GM21619 (cell line): ENCODE measurements at regions not wholly inside any gene's neighbourhood (a gene's known extent, or its start where the extent isn't known, plus 50 kb on each side); places are given as distances from the start of the nearest gene placed in this dataset.
"Not testable (repeated sequence)": the region's sequence is repeated elsewhere in the genome, so short reads cannot be mapped to it uniquely, and the experiment has no call there.

Source experiments
- ATAC-seq: cut with Tn5 transposase; IDR thresholded peaks from one replicate; pipeline ENCODE4 v1.9.1; 2021; ENCODE audit not compliant: unreplicated experiment

GRCh38 chrX:150232222-150232621 is 130.9 kb upstream of the MAMLD1 start:
- not testable (repeated sequence) for ATAC-seq

GRCh38 chrX:150234126-150234525 is 129.0 kb upstream of the MAMLD1 start:
- ATAC-seq: no peak

GRCh38 chrX:150236327-150236726 is 126.8 kb upstream of the MAMLD1 start:
- no peak for ATAC-seq

DNA sequence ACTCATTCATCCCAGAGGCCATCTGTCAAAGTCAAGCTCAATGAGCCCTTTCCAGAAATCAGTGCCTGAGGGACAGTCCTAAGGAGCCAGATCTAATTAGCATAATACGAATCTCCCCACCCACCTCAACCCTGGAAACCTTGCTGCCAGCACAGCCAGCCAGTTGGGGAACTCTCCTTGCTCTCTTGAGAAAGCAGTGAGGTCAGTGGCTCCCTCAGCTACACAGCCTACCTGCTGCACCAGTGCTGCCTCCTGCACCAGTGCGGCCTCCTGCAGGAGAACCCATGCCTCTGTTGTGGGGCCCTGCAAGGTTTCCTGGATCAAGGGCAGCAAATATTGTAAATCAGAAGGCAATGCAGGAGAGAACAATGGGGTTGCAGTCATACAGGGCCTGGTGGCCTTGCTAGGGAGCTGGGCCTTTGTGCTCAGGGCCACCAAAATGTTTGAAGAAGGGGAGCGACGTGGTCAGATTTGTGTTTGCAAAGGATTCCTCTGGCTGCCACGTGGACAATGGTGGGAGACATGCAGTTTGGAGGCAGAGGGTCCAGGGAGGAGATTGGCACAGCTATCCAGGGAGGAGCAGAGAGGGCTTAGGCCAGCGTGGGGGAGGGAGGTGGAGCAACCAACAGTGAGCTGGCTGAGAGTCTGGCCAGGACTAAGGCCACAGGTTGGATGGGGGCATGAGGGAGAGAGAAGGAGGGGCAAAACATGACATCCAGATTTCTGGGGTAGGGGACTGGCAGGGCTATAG is 124.3 kb upstream of the MAMLD1 start:
- no peak for ATAC-seq

GRCh38 chrX:150239946-150240642 is 123.0 kb upstream of the MAMLD1 start:
- ATAC-seq: no peak

DNA sequence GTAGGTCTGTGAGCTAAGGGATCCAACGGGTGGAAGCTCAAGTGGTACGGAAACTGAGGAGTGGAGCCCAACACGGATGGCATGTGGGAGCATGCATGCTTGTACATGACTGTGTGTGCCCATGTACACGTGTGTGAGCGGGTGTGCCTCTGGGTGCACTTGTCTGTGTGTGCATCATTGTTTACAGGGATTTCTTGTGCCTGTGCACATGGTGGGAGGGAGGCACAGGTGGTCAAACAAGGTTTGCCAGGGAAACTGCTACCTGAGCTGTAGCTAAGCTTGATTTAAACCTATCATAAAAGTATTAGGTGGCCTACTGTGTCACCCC is 122.5 kb upstream of the MAMLD1 start:
- ATAC-seq: no peak

DNA sequence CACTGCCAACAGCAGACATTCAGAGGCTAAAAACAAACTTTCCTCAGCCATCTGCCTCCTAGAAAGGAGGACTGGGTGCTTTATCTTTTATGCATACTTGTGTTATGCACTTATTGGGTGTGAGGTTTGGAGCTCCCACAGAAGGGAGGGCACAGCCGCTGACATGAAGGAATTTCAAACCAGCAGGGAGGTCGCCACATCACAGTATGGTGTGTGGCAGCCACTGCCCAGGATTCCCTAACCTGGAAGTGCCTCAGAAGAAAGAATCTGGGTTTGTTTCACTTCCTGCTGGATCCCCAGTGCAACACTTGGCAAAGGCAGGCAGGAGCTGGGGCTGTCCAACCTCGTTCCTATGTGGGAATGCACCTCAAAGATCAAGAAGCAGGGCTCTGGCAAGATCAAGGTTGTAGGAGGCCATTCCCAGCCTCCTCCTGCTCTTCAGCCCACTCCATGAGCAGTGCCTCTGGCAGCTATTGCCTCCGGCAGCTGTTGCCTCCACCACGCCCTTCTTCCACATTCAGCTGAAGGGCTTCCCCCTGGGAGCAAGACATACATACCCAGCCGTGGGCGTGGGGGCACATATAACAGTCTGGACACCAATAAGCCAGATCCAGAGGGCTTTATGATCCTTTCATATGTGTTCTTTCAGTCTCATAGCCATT is 109.0 kb upstream of the MAMLD1 start:
- ATAC-seq: no peak

DNA sequence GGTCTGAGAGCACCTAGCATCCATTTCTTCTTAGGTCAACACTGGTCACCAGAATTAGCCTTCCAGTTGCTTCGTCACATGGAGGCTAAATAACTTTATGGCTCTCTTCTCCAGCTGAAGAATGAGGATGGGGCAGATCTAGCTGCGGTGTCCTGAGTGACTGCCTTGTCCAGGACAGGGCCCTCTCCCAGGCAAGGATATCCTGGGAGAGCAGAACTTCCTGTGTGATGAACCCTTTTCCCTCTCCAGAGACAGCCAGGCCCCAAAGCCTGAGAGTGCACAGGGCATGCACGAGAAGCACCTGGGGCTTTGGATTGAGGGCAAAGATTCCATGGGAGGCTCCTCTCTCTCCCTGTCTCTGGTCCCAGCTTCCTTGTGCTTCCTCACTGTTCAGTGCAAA is 108.2 kb upstream of the MAMLD1 start:
- ATAC-seq: no peak

GRCh38 chrX:150255441-150256296 is 107.4 kb upstream of the MAMLD1 start:
- ATAC-seq: no peak

- ATAC-seq: no peak
These were observed 106.8 kb upstream of the MAMLD1 start for GRCh38 chrX:150256297-150256650.

DNA sequence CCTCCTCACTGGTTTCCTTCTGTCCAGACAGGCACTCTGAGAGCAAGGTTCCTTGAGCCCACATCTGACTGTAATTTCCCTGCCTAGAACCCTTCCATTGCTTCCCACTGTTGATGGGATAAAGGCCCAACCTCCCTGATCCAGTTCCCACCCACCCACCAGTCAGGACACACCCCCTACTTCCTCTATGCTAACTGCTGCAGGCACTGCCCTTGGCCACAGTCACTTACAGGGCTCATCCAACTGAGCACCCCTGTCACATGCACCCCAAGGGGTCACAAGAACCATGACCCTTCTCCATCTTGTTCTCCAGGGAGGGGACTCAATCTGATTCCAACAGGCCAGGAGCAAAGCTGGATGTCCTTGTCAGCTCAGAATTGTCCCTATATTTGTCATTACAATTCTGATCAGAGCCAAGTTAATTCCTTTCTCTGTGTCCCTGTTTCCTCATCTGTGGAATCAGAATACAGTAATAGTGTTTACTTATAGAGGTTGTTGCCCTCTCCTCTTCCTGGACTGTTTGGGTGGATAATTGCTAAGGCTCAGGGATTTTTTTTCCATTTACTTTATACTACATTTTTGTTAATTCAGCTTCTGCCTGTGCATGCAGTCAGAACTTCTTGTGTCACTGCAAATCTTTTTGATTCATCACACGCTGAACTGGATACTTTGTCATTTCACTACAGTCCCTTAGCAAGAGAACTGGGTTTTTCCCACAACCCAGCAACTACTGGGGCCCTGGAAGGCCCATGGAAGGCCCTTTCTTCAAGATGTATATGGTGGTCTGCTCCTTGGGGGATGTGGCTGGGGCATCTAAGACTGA is 105.6 kb upstream of the MAMLD1 start:
- ATAC-seq: no peak

- no peak for ATAC-seq
These were observed 105.0 kb upstream of the MAMLD1 start for GRCh38 chrX:150258176-150258425.

GRCh38 chrX:150258463-150259430 is 104.4 kb upstream of the MAMLD1 start:
- no peak for ATAC-seq

GRCh38 chrX:150262456-150262855 is 100.7 kb upstream of the MAMLD1 start:
- no peak for ATAC-seq

GRCh38 chrX:150268839-150269355 is 94.2 kb upstream of the MAMLD1 start:
- no peak for ATAC-seq

GRCh38 chrX:150269605-150270254 is 93.4 kb upstream of the MAMLD1 start:
- no peak for ATAC-seq

GRCh38 chrX:150270622-150271021 is 92.5 kb upstream of the MAMLD1 start:
- ATAC-seq: no peak

- not testable (repeated sequence) for ATAC-seq
These were observed 89.4 kb upstream of the MAMLD1 start for GRCh38 chrX:150273575-150274294.
